ENCODE measurements at regions not wholly inside any gene's neighbourhood (a gene's known extent, or its start where the extent isn't known, plus 50 kb on each side); places are given as distances from the start of the nearest gene placed in this dataset.

DNA sequence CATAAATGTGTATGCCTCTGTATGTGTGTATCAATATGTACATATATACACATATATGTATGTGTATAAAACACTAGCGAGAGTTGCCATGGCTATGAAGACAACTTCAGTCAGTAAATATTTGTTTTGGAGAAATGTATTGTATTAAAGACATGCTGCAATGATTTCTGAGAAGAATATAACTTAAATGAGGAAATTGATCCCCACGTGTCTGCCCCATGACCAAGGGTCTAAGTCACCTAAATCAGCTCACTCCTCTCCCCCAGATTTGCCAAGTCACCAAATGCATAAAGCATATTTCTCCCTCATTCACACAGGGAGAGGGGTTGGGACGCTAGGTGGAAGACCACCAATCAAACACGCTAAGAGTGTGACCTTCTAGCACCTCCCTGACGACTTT lies 58.3 kb upstream of the LYST start:
- DNase-seq (ENCODE audit: low read depth) = no peak

GRCh38 chr1:235923466-235924021 lies 56.8 kb upstream of the LYST start:
- DNase-seq (ENCODE audit: low read depth) = no peak

- DNase-seq (ENCODE audit: low read depth) = no peak
Observed at GRCh38 chr1:235920596-235921375, 54.1 kb upstream of the LYST start.

DNA sequence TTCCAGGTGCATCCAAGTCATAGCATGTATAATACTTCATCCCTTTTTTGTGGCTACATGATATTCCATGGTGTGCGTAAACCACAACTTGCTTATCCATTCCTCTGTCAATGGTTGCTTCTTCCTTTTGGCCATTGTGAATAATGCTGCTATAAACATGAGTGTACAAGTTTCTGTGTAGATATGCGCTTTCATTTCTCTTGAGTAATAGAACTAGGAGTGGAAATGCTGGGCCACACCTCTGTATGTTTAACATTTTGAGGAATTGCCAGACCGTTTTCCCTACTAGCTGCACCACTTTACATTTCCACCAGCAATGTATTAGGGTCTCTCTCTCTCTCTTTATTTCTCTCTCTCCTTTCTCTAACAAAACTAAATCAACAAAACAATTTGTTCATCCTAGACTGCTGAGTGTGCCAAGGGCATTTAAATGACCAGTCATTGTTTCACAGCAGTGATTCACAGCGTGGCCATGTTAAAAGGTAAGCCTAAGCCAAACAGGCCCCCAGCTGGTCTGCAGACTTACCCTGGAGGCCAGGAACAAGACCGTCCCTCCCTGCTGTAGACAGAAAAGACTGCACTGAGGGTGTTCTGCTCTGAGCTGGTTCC lies 53.2 kb upstream of the LYST start:
- no peak for DNase-seq (ENCODE audit: low read depth)

DNA sequence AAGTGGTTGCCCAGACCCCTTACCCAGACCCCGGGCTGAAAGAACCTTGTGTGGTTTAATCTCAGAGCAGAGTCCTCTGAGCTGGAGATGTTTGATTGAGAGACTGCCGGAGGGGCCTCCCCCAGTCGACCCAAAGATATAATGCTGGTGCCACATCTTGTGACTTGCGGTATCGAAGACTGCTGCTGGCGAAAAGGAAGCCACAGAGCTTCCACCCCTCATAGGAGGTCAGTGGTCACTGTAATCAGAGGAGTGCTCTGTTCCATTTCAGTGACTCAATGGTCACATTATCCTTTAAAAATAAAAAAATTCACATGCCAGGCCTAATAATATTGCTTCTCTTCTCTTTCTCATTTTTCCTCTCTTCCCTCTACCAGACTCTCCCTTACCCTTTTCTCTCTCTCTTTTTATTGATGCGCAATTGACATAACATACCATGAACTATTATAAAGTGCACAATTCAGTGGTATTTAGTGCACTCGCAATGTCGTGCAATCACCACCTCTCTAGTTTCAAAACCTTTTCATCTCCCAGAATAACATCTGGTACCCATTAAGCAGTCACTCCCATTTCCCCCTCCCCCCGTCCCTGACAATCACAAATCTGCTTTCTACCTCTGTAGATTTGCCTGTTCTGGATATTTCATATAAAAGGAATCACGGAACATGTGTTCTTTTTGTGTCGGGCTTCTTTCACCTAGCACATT lies 52.6 kb upstream of the LYST start:
- no peak for DNase-seq (ENCODE audit: low read depth)

DNA sequence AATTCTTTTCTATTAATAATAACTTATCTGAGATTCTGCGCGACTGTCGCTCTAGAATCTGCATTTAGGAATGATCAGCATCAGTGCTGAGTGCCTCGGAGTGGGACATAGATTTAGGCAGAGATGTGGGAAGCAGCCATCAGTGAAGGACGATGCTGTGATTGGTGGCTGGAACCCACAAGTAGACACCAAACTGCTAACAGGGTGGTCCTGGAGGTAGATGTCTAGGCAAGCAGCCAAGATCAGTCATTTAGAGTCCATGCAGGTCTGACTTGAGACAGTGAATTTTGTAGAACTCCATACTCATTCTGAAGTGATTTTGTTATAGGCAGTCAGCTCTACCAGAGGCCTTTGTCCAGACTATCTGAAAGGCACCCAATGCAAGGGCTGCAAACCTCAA lies 51.8 kb upstream of the LYST start:
- no peak for DNase-seq (ENCODE audit: low read depth)

GRCh38 chr1:235918032-235918431 lies 51.3 kb upstream of the LYST start:
- DNase-seq (ENCODE audit: low read depth) = no peak

GRCh38 chr1:235917267-235917811 lies 50.6 kb upstream of the LYST start:
- DNase-seq (ENCODE audit: low read depth) = peak; percentile 98

All from non-pigmented ciliary epithelial cell (primary cell).